ENCODE measurements at regions not wholly inside any gene's neighbourhood (a gene's known extent, or its start where the extent isn't known, plus 50 kb on each side); places are given as distances from the start of the nearest gene placed in this dataset.
A peak's percentile ranks its signal among the peaks of the same experiment; 100 is the strongest.

- H3K4me3 ChIP-seq, result no peak overlapping the region
- H3K27ac ChIP-seq, result no peak overlapping the region
- TF ChIP-seq, protein P1, sequence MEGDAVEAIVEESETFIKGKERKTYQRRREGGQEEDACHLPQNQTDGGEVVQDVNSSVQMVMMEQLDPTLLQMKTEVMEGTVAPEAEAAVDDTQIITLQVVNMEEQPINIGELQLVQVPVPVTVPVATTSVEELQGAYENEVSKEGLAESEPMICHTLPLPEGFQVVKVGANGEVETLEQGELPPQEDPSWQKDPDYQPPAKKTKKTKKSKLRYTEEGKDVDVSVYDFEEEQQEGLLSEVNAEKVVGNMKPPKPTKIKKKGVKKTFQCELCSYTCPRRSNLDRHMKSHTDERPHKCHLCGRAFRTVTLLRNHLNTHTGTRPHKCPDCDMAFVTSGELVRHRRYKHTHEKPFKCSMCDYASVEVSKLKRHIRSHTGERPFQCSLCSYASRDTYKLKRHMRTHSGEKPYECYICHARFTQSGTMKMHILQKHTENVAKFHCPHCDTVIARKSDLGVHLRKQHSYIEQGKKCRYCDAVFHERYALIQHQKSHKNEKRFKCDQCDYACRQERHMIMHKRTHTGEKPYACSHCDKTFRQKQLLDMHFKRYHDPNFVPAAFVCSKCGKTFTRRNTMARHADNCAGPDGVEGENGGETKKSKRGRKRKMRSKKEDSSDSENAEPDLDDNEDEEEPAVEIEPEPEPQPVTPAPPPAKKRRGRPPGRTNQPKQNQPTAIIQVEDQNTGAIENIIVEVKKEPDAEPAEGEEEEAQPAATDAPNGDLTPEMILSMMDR (IDR thresholded peaks at IDR 0.05), result no peak
- H3K27me3 ChIP-seq, result no peaks in the 10 kb centered on the region
- peaks cover 0 to 20% (median 0%) of the 10 kb centered on the region in 11 donors for H3K9me3 ChIP-seq
- no peak for DNase-seq
- intact Hi-C loops (cut with DNase I), result no loop called here
- no peaks in the 10 kb centered on the region for H3K36me3 ChIP-seq
- no peaks in the 10 kb centered on the region for H3K4me1 ChIP-seq
- ATAC-seq, result no peak
These were observed 174.1 kb upstream of the NR4A3 start for GRCh38 chr9:99647604-99648003.

GRCh38 chr9:99650187-99650874 is 171.4 kb upstream of the NR4A3 start:
- Histone ChIP-seq H3K36me3 (no peaks in the 10 kb centered on the region), H3K4me3 (no peak overlapping the region), H3K27ac (no peak overlapping the region), H3K9me3 (peaks cover 0 to 41% (median 2%) of the 10 kb centered on the region in 11 donors), H3K27me3 (no peaks in the 10 kb centered on the region), H3K4me1 (no peaks in the 10 kb centered on the region)
- intact Hi-C loops (cut with DNase I), result no loop called here
- TF ChIP-seq, protein P1 (IDR thresholded peaks at IDR 0.05), result no peak
- no peak for DNase-seq
- ATAC-seq, result peak in 2 of 8 donors; percentile 10 to 38
- 88 to 89% methylated on average over 5 of the region's 5 CpGs for WGBS, 2 donors

DNA sequence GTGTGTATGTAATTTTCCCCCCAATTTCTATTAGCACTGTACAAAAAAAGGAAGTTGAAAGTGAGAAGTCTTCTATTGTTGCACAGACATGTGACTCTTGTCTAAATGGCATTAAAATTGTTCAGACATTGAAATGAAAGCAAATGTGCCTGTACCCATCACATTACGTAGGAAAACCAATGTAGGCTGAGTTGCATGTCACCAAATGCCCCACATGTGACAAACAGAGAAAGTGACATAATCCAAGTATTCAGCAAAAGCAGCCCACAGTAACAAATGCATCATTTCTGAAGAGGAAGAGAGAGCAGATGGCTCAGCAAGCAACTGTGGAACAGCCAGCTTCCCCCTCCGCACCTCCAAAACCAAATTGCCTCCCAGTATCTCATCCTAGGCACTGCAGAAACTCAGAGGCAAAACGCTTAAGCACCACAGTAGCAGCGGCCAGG is 161.5 kb upstream of the NR4A3 start:
- ATAC-seq, result peak in 5 of 8 donors; percentile 34 to 80 (median 57)

GRCh38 chr9:99663297-99663696 is 158.4 kb upstream of the NR4A3 start:
- WGBS, 2 donors, result 75 to 77% methylated on average over 1 of the region's 1 CpG
- Histone ChIP-seq H3K4me1 (peaks cover 0 to 3% (median 0%) of the 10 kb centered on the region in 9 donors), H3K9me3 (no peaks in the 10 kb centered on the region), H3K27ac (no peak overlapping the region), H3K4me3 (no peak overlapping the region), H3K36me3 (no peaks in the 10 kb centered on the region), H3K27me3 (no peaks in the 10 kb centered on the region)
- no peak for DNase-seq
- ATAC-seq, result no peak
- intact Hi-C loops (cut with DNase I), result no loop called here
- TF ChIP-seq, protein P1 (IDR thresholded peaks at IDR 0.05), result no peak

More for the DNA sequence above, 161.5 kb upstream of the NR4A3 start:
- H3K9me3 ChIP-seq, result peaks cover 0 to 6% (median 0%) of the 10 kb centered on the region in 11 donors
- intact Hi-C loops (cut with DNase I), result no loop called here
- peaks cover 0 to 3% (median 0%) of the 10 kb centered on the region in 9 donors for H3K4me1 ChIP-seq
- peak overlapping the region in 1 of 10 donors; percentile 46 for H3K27ac ChIP-seq
- H3K36me3 ChIP-seq, result no peaks in the 10 kb centered on the region
- DNase-seq, result peak in 1 of 2 donors; percentile 4
- H3K4me3 ChIP-seq, result no peak overlapping the region
- TF ChIP-seq, protein P1 (IDR thresholded peaks at IDR 0.05), result no peak
- 77 to 91% methylated on average over 4 of the region's 4 CpGs for WGBS, 2 donors
- H3K27me3 ChIP-seq, result no peaks in the 10 kb centered on the region
